PC-3 (cell line): ENCODE measurements at regions not wholly inside any gene's neighbourhood (a gene's known extent, or its start where the extent isn't known, plus 50 kb on each side); places are given as distances from the start of the nearest gene placed in this dataset.

Experiments
- ATAC-seq: fragments of 200-7000 bp; cut with Tn5 transposase; 2 replicates; pipeline ENCODE4 v1.9.1; 2020; ENCODE audit warnings: mild to moderate bottlenecking, moderate library complexity
- BruUV-seq: library from RNA; stranded (reverse); fragments of 400-500 nt; replicated peaks from 2 replicates; lab custom pipeline; 2021; lab: Mats Ljungman, UMichigan
- CTCF ChIA-PET: fragments of 300-600 bp; sonication (Branson Sonifier 250); formaldehyde crosslinking; loops from one replicate; lab custom pipeline; 2022; ENCODE audit warnings: antibody characterized with exemption; lab: Charles Lee
- POLR2A ChIA-PET: fragments of 300-600 bp; sonication (Branson Sonifier 250); formaldehyde crosslinking; loops from one replicate; lab custom pipeline; 2022; ENCODE audit warnings: antibody characterized with exemption; ENCODE audit not compliant: unreplicated experiment; lab: Charles Lee
- DNase-seq: peaks from one replicate; pipeline ENCODE4 v3.0.0-alpha.2; 2015
- H2AFZ ChIP-seq: fragments of 300-600 bp; sonication (generic); 2 replicates; pipeline ENCODE4 v1.6.0; 2016; ENCODE audit warnings: antibody characterized with exemption, low read length
- H3F3A ChIP-seq: fragments of 300-600 bp; sonication (generic); one replicate; pipeline ENCODE4 v1.6.0; 2017; ENCODE audit warnings: antibody characterized with exemption, low read length, control low read depth, mild to moderate bottlenecking; ENCODE audit not compliant: unreplicated experiment
- H3K27ac ChIP-seq: fragments of 300-600 bp; sonication (generic); 2 replicates; pipeline ENCODE4 v1.5.1; 2016; ENCODE audit warnings: mild to moderate bottlenecking, low read length
- H3K27me3 ChIP-seq: fragments of 300-600 bp; sonication (generic); 2 replicates; pipeline ENCODE4 v1.6.1; 2016; ENCODE audit warnings: low read length, mixed read lengths
- H3K36me3 ChIP-seq: fragments of 300-600 bp; sonication (generic); 2 replicates; pipeline ENCODE4 v1.6.1; 2016; ENCODE audit warnings: low read depth, mixed run types, low read length, mixed read lengths
- H3K4me1 ChIP-seq: fragments of 300-600 bp; sonication (generic); 2 replicates; pipeline ENCODE4 v1.5.1; 2016; ENCODE audit warnings: low read length; ENCODE audit not compliant: insufficient read depth
- H3K4me2 ChIP-seq: fragments of 300-600 bp; sonication (generic); 2 replicates; pipeline ENCODE4 v1.6.0; 2016; ENCODE audit warnings: low read length
- H3K4me3 ChIP-seq: fragments of 300-600 bp; sonication (generic); 2 replicates; pipeline ENCODE4 v1.5.1; 2016; ENCODE audit warnings: mild to moderate bottlenecking, low read length, mixed read lengths
- H3K79me2 ChIP-seq: fragments of 300-600 bp; sonication (generic); 2 replicates; pipeline ENCODE4 v1.6.1; 2017; ENCODE audit warnings: low read length, mixed read lengths
- H3K9ac ChIP-seq: fragments of 300-600 bp; sonication (generic); 2 replicates; pipeline ENCODE4 v1.6.0; 2016; ENCODE audit warnings: mild to moderate bottlenecking, low read length
- H3K9me2 ChIP-seq: fragments of 300-600 bp; sonication (generic); replicated peaks from 2 replicates; pipeline ENCODE4 v1.6.1; 2016; ENCODE audit warnings: mixed run types, low read length, mixed read lengths
- H3K9me3 ChIP-seq: fragments of 300-600 bp; sonication (generic); 2 replicates; pipeline ENCODE4 v1.6.1; 2016; ENCODE audit warnings: low read length, mixed read lengths
- H4K20me1 ChIP-seq: fragments of 300-600 bp; sonication (generic); 2 replicates; pipeline ENCODE4 v1.6.1; 2016; ENCODE audit warnings: low read length, mixed read lengths
- EZH2 ChIP-seq: fragments of 300-600 bp; sonication (generic); IDR thresholded peaks from one replicate; pipeline ENCODE4 v1.6.1; 2017; ENCODE audit warnings: antibody characterized with exemption, mild to moderate bottlenecking, low read length; ENCODE audit not compliant: unreplicated experiment
- EZH2phosphoT487 ChIP-seq: fragments of 300-600 bp; sonication (generic); IDR thresholded peaks from 2 replicates; pipeline ENCODE4 v1.6.1; 2018; ENCODE audit warnings: mild to moderate bottlenecking, antibody characterized with exemption, low read length, borderline replicate concordance
- intact Hi-C: fragments of 100-400 bp; cut with micrococcal nuclease; formaldehyde crosslinking; loops from 2 replicates; pipeline ENCODE4 v1.9.0; 2023
- TF ChIP-seq, protein P1 (sequence below): fragments of 300-600 bp; sonication (generic); conservative IDR thresholded peaks from 2 replicates; pipeline ENCODE4 v1.5.1; 2017; ENCODE audit warnings: antibody characterized with exemption, low read depth, mild to moderate bottlenecking, low read length

DNA sequence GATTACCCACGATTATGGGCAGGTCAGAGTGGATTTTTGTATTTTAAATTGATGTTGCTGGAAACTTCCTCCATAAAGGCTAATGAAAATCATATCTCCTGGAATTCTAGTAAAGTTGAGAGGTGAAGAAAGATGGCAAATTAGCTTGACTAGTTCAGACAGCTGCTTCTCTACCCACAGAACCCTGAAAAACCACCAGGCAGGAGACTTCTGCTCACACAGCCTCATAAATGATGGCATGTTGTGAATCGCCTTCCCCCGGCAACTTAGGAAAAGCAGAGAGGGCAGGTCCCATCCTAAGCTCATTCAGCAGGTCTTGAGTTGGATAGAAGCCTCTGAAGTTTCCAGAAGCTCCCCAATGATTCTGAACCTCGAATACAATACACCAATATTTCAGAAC is 87.6 kb upstream of the SLC7A1 start:
- no peak overlapping the region for H3K27ac ChIP-seq
- H3K27me3 ChIP-seq = peaks cover 83% of the 10 kb centered on the region
- CTCF ChIA-PET = no interaction called here
- H3K4me2 ChIP-seq = no peak overlapping the region
- DNase-seq (no peak), ATAC-seq (no peak)
- H3K4me1 ChIP-seq = no peaks in the 10 kb centered on the region
- BruUV-seq = no TSS peak
- H3K4me3 ChIP-seq = no peak overlapping the region
- intact Hi-C loops = no loop called here
- no peaks in the 10 kb centered on the region for H3F3A ChIP-seq
- no peaks in the 10 kb centered on the region for H3K79me2 ChIP-seq
- no peaks in the 10 kb centered on the region for H3K36me3 ChIP-seq
- no peaks in the 10 kb centered on the region for H3K9me2 ChIP-seq
- no peak overlapping the region for H2AFZ ChIP-seq
- H3K9ac ChIP-seq = no peak overlapping the region
- H4K20me1 ChIP-seq = no peaks in the 10 kb centered on the region
- no peaks in the 10 kb centered on the region for H3K9me3 ChIP-seq
- TF ChIP-seq EZH2 (no peak), EZH2phosphoT487 (no peak)
- TF ChIP-seq, protein P1, sequence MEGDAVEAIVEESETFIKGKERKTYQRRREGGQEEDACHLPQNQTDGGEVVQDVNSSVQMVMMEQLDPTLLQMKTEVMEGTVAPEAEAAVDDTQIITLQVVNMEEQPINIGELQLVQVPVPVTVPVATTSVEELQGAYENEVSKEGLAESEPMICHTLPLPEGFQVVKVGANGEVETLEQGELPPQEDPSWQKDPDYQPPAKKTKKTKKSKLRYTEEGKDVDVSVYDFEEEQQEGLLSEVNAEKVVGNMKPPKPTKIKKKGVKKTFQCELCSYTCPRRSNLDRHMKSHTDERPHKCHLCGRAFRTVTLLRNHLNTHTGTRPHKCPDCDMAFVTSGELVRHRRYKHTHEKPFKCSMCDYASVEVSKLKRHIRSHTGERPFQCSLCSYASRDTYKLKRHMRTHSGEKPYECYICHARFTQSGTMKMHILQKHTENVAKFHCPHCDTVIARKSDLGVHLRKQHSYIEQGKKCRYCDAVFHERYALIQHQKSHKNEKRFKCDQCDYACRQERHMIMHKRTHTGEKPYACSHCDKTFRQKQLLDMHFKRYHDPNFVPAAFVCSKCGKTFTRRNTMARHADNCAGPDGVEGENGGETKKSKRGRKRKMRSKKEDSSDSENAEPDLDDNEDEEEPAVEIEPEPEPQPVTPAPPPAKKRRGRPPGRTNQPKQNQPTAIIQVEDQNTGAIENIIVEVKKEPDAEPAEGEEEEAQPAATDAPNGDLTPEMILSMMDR = no peak
- POLR2A ChIA-PET = no interaction called here

GRCh38 chr13:29681864-29682263 is 86.4 kb upstream of the SLC7A1 start:
- ATAC-seq (no peak), DNase-seq (no peak)
- Histone ChIP-seq H4K20me1 (no peaks in the 10 kb centered on the region), H3K27ac (no peak overlapping the region), H3K36me3 (no peaks in the 10 kb centered on the region), H3F3A (no peaks in the 10 kb centered on the region), H3K27me3 (peaks cover 71% of the 10 kb centered on the region), H3K4me1 (no peaks in the 10 kb centered on the region), H3K79me2 (no peaks in the 10 kb centered on the region), H3K9me3 (no peaks in the 10 kb centered on the region), H2AFZ (no peak overlapping the region), H3K4me3 (no peak overlapping the region), H3K9ac (no peak overlapping the region), H3K4me2 (no peak overlapping the region), H3K9me2 (no peaks in the 10 kb centered on the region)
- ChIA-PET POLR2A (no interaction called here), CTCF (no interaction called here)
- TF ChIP-seq, protein P1 = no peak
- no peak for TF ChIP-seq EZH2phosphoT487
- no peak for TF ChIP-seq EZH2
- intact Hi-C loops = no loop called here
- no TSS peak for BruUV-seq

GRCh38 chr13:29679396-29680053 is 84.0 kb upstream of the SLC7A1 start:
- BruUV-seq = no TSS peak
- no peaks in the 10 kb centered on the region for H3K36me3 ChIP-seq
- no peaks in the 10 kb centered on the region for H3K4me1 ChIP-seq
- no peak overlapping the region for H3K4me3 ChIP-seq
- no peak overlapping the region for H3K9ac ChIP-seq
- H3K9me3 ChIP-seq = no peaks in the 10 kb centered on the region
- no peaks in the 10 kb centered on the region for H3K9me2 ChIP-seq
- H3K79me2 ChIP-seq = no peaks in the 10 kb centered on the region
- no peak overlapping the region for H3K4me2 ChIP-seq
- H2AFZ ChIP-seq = no peak overlapping the region
- POLR2A ChIA-PET = no interaction called here
- ATAC-seq = no peak
- TF ChIP-seq EZH2 (no peak), EZH2phosphoT487 (no peak)
- TF ChIP-seq, protein P1 = no peak
- no peak overlapping the region for H3K27ac ChIP-seq
- intact Hi-C loops = no loop called here
- DNase-seq = no peak
- H3F3A ChIP-seq = no peaks in the 10 kb centered on the region
- CTCF ChIA-PET = no interaction called here
- no peaks in the 10 kb centered on the region for H4K20me1 ChIP-seq
- peaks cover 54% of the 10 kb centered on the region for H3K27me3 ChIP-seq
